Body of pancreas (tissue), 4 donors: ENCODE measurements at regions not wholly inside any gene's neighbourhood (a gene's known extent, or its start where the extent isn't known, plus 50 kb on each side); places are given as distances from the start of the nearest gene placed in this dataset.

Source experiments
- POLR2A ChIP-seq, 3 donors: fragments of 450-650 bp; IDR thresholded peaks; one replicate each; pipeline ENCODE4 v1.6.1; 2016; ENCODE audit warnings: antibody characterized with exemption in 3 of 3, mild to moderate bottlenecking in 2 of 3
- TF ChIP-seq, protein P1 (sequence below), 7 experiments: fragments of 450-650 bp in 4 of 7; fragments of 200-600 bp in 3 of 7; sonication (generic) in 3 of 7; IDR thresholded peaks; one replicate each; pipeline ENCODE4 v1.5.1; 2016 to 2019; ENCODE audit warnings: antibody characterized with exemption in 7 of 7

DNA sequence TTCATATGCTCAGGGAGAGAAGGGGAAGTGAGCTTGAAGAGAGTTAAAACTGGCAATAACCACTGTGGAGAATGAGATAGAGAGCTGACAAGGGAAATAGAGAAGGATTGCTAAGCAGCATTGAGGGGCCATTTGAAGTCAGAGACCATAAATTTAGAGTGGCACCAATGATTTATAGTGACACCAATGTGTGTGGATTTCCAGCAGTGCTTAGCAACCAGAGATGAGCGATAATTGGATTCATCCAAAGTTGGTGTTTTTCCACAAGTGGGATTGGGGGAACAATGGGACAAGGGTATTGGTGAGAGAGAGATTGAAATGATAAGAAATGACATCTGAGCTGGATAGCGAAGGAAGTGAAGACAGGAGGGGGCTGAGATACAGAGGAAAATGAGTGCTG, 114.1 kb downstream of the C1orf94 start:
- TF ChIP-seq POLR2A (IDR thresholded peaks at IDR 0.05): no peak
- TF ChIP-seq, protein P1, sequence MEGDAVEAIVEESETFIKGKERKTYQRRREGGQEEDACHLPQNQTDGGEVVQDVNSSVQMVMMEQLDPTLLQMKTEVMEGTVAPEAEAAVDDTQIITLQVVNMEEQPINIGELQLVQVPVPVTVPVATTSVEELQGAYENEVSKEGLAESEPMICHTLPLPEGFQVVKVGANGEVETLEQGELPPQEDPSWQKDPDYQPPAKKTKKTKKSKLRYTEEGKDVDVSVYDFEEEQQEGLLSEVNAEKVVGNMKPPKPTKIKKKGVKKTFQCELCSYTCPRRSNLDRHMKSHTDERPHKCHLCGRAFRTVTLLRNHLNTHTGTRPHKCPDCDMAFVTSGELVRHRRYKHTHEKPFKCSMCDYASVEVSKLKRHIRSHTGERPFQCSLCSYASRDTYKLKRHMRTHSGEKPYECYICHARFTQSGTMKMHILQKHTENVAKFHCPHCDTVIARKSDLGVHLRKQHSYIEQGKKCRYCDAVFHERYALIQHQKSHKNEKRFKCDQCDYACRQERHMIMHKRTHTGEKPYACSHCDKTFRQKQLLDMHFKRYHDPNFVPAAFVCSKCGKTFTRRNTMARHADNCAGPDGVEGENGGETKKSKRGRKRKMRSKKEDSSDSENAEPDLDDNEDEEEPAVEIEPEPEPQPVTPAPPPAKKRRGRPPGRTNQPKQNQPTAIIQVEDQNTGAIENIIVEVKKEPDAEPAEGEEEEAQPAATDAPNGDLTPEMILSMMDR (IDR thresholded peaks at IDR 0.05): no peak
